ENCODE measurements at regions not wholly inside any gene's neighbourhood (a gene's known extent, or its start where the extent isn't known, plus 50 kb on each side); places are given as distances from the start of the nearest gene placed in this dataset.

GRCh38 chr2:221245772-221246171, 326.3 kb downstream of the EPHA4 start:
- Histone ChIP-seq H3K36me3 (ENCODE audit: control insufficient read depth in 2 of 3, insufficient read depth in 3 of 3, low read length in 3 of 3) (no peaks in the 10 kb centered on the region), H3K4me3 (ENCODE audit: low read length in 3 of 3) (no peak overlapping the region), H3K4me1 (ENCODE audit: control insufficient read depth in 2 of 3, insufficient read depth in 2 of 3, low read depth in 1 of 3, low read length in 3 of 3) (no peaks in the 10 kb centered on the region), H3K27me3 (ENCODE audit: control insufficient read depth, insufficient read depth, low read length) (no peaks in the 10 kb centered on the region), H3K9ac (ENCODE audit: low read length in 3 of 3) (no peak overlapping the region), H3K9me3 (ENCODE audit: control insufficient read depth in 2 of 3, insufficient read depth in 1 of 3, low read length in 3 of 3) (no peaks in the 10 kb centered on the region), H3K27ac (ENCODE audit: low read depth in 2 of 2, low read length in 2 of 2) (no peak overlapping the region)
- intact Hi-C loops (cut with DNase I) = no loop called here
- TF ChIP-seq, protein P1, sequence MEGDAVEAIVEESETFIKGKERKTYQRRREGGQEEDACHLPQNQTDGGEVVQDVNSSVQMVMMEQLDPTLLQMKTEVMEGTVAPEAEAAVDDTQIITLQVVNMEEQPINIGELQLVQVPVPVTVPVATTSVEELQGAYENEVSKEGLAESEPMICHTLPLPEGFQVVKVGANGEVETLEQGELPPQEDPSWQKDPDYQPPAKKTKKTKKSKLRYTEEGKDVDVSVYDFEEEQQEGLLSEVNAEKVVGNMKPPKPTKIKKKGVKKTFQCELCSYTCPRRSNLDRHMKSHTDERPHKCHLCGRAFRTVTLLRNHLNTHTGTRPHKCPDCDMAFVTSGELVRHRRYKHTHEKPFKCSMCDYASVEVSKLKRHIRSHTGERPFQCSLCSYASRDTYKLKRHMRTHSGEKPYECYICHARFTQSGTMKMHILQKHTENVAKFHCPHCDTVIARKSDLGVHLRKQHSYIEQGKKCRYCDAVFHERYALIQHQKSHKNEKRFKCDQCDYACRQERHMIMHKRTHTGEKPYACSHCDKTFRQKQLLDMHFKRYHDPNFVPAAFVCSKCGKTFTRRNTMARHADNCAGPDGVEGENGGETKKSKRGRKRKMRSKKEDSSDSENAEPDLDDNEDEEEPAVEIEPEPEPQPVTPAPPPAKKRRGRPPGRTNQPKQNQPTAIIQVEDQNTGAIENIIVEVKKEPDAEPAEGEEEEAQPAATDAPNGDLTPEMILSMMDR (IDR thresholded peaks at IDR 0.05; ENCODE audit: borderline replicate concordance, extremely low read depth, insufficient read depth) = no peak
- DNase-seq = no peak
- no peak for FAIRE-seq

- Histone ChIP-seq H3K9me3 (ENCODE audit: control insufficient read depth in 2 of 3, insufficient read depth in 1 of 3, low read length in 3 of 3) (no peaks in the 10 kb centered on the region), H3K36me3 (ENCODE audit: control insufficient read depth in 2 of 3, insufficient read depth in 3 of 3, low read length in 3 of 3) (no peaks in the 10 kb centered on the region), H3K27me3 (ENCODE audit: control insufficient read depth, insufficient read depth, low read length) (no peaks in the 10 kb centered on the region), H3K4me3 (ENCODE audit: low read length in 3 of 3) (no peak overlapping the region), H3K27ac (ENCODE audit: low read depth in 2 of 2, low read length in 2 of 2) (no peak overlapping the region), H3K9ac (ENCODE audit: low read length in 3 of 3) (no peak overlapping the region), H3K4me1 (ENCODE audit: control insufficient read depth in 2 of 3, insufficient read depth in 2 of 3, low read depth in 1 of 3, low read length in 3 of 3) (no peaks in the 10 kb centered on the region)
- intact Hi-C loops (cut with DNase I) = no loop called here
- TF ChIP-seq, protein P1 (IDR thresholded peaks at IDR 0.05; ENCODE audit: borderline replicate concordance, extremely low read depth, insufficient read depth) = no peak
- FAIRE-seq = no peak
- peak in 3 of 5 donors; percentile 18 to 43 (median 34) for DNase-seq
Observed at GRCh38 chr2:221254299-221254698, 317.8 kb downstream of the EPHA4 start.

GRCh38 chr2:221255862-221256261, 316.2 kb downstream of the EPHA4 start:
- no peaks in the 10 kb centered on the region for H3K36me3 ChIP-seq (ENCODE audit: control insufficient read depth in 2 of 3, insufficient read depth in 3 of 3, low read length in 3 of 3)
- no peak overlapping the region for H3K9ac ChIP-seq (ENCODE audit: low read length in 3 of 3)
- DNase-seq = no peak
- H3K4me1 ChIP-seq (ENCODE audit: control insufficient read depth in 2 of 3, insufficient read depth in 2 of 3, low read depth in 1 of 3, low read length in 3 of 3) = no peaks in the 10 kb centered on the region
- no peak overlapping the region for H3K4me3 ChIP-seq (ENCODE audit: low read length in 3 of 3)
- no peaks in the 10 kb centered on the region for H3K9me3 ChIP-seq (ENCODE audit: control insufficient read depth in 2 of 3, insufficient read depth in 1 of 3, low read length in 3 of 3)
- no peak overlapping the region for H3K27ac ChIP-seq (ENCODE audit: low read depth in 2 of 2, low read length in 2 of 2)
- no peaks in the 10 kb centered on the region for H3K27me3 ChIP-seq (ENCODE audit: control insufficient read depth, insufficient read depth, low read length)
- FAIRE-seq = no peak
- TF ChIP-seq, protein P1 (IDR thresholded peaks at IDR 0.05; ENCODE audit: borderline replicate concordance, extremely low read depth, insufficient read depth) = no peak
- intact Hi-C loops (cut with DNase I) = no loop called here

DNA sequence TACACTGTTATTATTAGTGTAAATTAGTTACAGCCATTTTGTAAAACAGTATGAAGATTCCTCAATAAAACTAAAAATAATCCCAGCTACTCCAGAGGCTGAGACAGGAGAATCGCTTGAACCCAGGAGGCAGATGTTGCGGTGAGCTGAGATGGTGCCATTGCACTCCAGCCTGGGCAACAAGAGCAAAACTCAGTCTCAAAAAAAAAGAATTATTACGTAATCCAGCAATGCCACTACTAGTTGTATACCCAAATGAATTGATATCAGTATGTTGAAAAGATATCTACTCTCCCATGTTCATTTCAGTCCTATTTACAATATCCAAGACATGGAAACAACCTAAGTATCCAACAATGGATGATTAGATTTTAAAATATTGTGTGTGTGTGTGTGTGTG, 313.6 kb downstream of the EPHA4 start:
- FAIRE-seq = no peak
- no peaks in the 10 kb centered on the region for H3K27me3 ChIP-seq (ENCODE audit: control insufficient read depth, insufficient read depth, low read length)
- TF ChIP-seq, protein P1 (IDR thresholded peaks at IDR 0.05; ENCODE audit: borderline replicate concordance, extremely low read depth, insufficient read depth) = no peak

More for the DNA sequence above, 313.6 kb downstream of the EPHA4 start:
- H3K9me3 ChIP-seq (ENCODE audit: control insufficient read depth in 2 of 3, insufficient read depth in 1 of 3, low read length in 3 of 3) = no peaks in the 10 kb centered on the region
- no peak overlapping the region for H3K9ac ChIP-seq (ENCODE audit: low read length in 3 of 3)
- H3K4me3 ChIP-seq (ENCODE audit: low read length in 3 of 3) = no peak overlapping the region
- no peak overlapping the region for H3K27ac ChIP-seq (ENCODE audit: low read depth in 2 of 2, low read length in 2 of 2)
- intact Hi-C loops (cut with DNase I) = no loop called here
- no peaks in the 10 kb centered on the region for H3K36me3 ChIP-seq (ENCODE audit: control insufficient read depth in 2 of 3, insufficient read depth in 3 of 3, low read length in 3 of 3)
- no peaks in the 10 kb centered on the region for H3K4me1 ChIP-seq (ENCODE audit: control insufficient read depth in 2 of 3, insufficient read depth in 2 of 3, low read depth in 1 of 3, low read length in 3 of 3)
- DNase-seq = no peak

All from kidney (tissue), 13 donors.